Kidney (tissue), 13 donors: ENCODE measurements at regions not wholly inside any gene's neighbourhood (a gene's known extent, or its start where the extent isn't known, plus 50 kb on each side); places are given as distances from the start of the nearest gene placed in this dataset.

Experiments used
- DNase-seq, 5 donors: peaks; one replicate each; pipeline ENCODE4 v3.0.0-alpha.2; 2013 to 2020
- FAIRE-seq: peaks from 2 replicates; lab custom pipeline; 2012; peaks lifted over from hg19 to GRCh38; lab: Jason Lieb, UNC
- H3K27ac ChIP-seq, 2 donors: one replicate each; pipeline ENCODE4 v1.7.0; 2013; ENCODE audit warnings: low read depth in 2 of 2, low read length in 2 of 2, inconsistent platforms in 1 of 2
- H3K27me3 ChIP-seq: one replicate; pipeline ENCODE4 v1.7.1; 2013; ENCODE audit warnings: low read length, inconsistent platforms; ENCODE audit not compliant: control insufficient read depth, insufficient read depth
- H3K36me3 ChIP-seq, 3 donors: one replicate each; pipeline versions ENCODE4 v1.7.0 to v1.7.1; 2013; ENCODE audit warnings: low read length in 3 of 3, control low read depth in 1 of 3, inconsistent platforms in 1 of 3; ENCODE audit not compliant: insufficient read depth in 3 of 3, control insufficient read depth in 2 of 3
- H3K4me1 ChIP-seq, 3 donors: one replicate each; pipeline versions ENCODE4 v1.7.0 to v1.7.1; 2013; ENCODE audit warnings: low read length in 3 of 3, inconsistent platforms in 1 of 3, low read depth in 1 of 3; ENCODE audit not compliant: control insufficient read depth in 2 of 3, insufficient read depth in 2 of 3
- H3K4me3 ChIP-seq, 3 donors: one replicate each; pipeline versions ENCODE4 v1.7.0 to v1.8.1; 2013; ENCODE audit warnings: low read length in 3 of 3, control low read depth in 1 of 3, inconsistent platforms in 1 of 3
- H3K9ac ChIP-seq, 3 donors: one replicate each; pipeline versions ENCODE4 v1.7.0 to v1.7.1; 2013; ENCODE audit warnings: low read length in 3 of 3, control low read depth in 1 of 3, inconsistent platforms in 1 of 3
- H3K9me3 ChIP-seq, 3 donors: one replicate each; pipeline versions ENCODE4 v1.7.0 to v1.7.1; 2013; ENCODE audit warnings: low read length in 3 of 3, control low read depth in 1 of 3, inconsistent platforms in 1 of 3; ENCODE audit not compliant: control insufficient read depth in 2 of 3, insufficient read depth in 1 of 3
- CTCF ChIP-seq: IDR thresholded peaks from 3 replicates; pipeline ENCODE4 v1.5.1; 2012; ENCODE audit warnings: mild to moderate bottlenecking, moderate library complexity, borderline replicate concordance; ENCODE audit not compliant: insufficient read depth; ENCODE audit errors: extremely low read depth
- intact Hi-C: fragments of 100-400 bp; cut with DNase I; formaldehyde crosslinking; loops from one replicate; pipeline ENCODE4 v1.11.1; 2022
- donor health status: control.
- donor health status: control.
- donor health status: control.
- donor health status: control.
- donor health status: control.
- donor health status: DM: yes; HTN: yes; CAD: no.
- donor health status: Normal renal cell carcinoma (clear cell type).

- H3K27me3 ChIP-seq, result no peaks in the 10 kb centered on the region
- no peaks in the 10 kb centered on the region for H3K36me3 ChIP-seq
- no peak for TF ChIP-seq CTCF
- no peak overlapping the region for H3K9ac ChIP-seq
- no peak overlapping the region for H3K4me3 ChIP-seq
- H3K27ac ChIP-seq, result no peak overlapping the region
- no peak for DNase-seq
- no peaks in the 10 kb centered on the region for H3K4me1 ChIP-seq
- no peaks in the 10 kb centered on the region for H3K9me3 ChIP-seq
- intact Hi-C loops, result no loop called here
- no peak for FAIRE-seq
Observed at GRCh38 chr13:53182724-53183123, 154.1 kb downstream of the OLFM4 start.

- Histone ChIP-seq H3K27me3 (no peaks in the 10 kb centered on the region), H3K27ac (no peak overlapping the region), H3K9me3 (no peaks in the 10 kb centered on the region), H3K9ac (no peak overlapping the region), H3K4me3 (no peak overlapping the region), H3K36me3 (no peaks in the 10 kb centered on the region), H3K4me1 (no peaks in the 10 kb centered on the region)
- FAIRE-seq, result no peak
- intact Hi-C loops, result no loop called here
- DNase-seq, result no peak
- no peak for TF ChIP-seq CTCF
Observed at GRCh38 chr13:53188120-53188519, 159.5 kb downstream of the OLFM4 start.

DNA sequence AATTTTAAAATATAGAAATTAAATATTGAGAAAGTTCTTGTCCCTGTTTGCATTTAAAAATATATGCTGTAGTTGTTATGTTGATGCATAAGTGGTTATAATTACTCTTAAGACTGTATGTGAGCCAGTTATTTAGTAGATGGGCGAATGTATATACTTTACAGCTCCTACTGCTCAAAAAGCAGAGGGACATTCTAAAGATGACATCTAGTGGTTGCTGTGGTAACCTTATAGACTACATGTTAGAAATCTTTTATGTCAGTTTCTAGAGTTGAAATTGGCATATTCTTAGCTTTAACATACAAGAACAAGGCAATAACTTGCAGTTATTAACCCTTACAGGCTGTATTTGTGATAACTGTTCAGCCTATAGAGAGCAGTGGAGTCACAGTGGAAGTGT is 160.5 kb downstream of the OLFM4 start:
- no peak overlapping the region for H3K9ac ChIP-seq
- no peak overlapping the region for H3K27ac ChIP-seq
- FAIRE-seq (no peak), DNase-seq (no peak)
- intact Hi-C loops, result no loop called here
- no peaks in the 10 kb centered on the region for H3K9me3 ChIP-seq
- H3K4me3 ChIP-seq, result no peak overlapping the region
- H3K27me3 ChIP-seq, result no peaks in the 10 kb centered on the region
- TF ChIP-seq CTCF, result no peak
- H3K4me1 ChIP-seq, result no peaks in the 10 kb centered on the region
- no peaks in the 10 kb centered on the region for H3K36me3 ChIP-seq

- no peaks in the 10 kb centered on the region for H3K9me3 ChIP-seq
- no peak for TF ChIP-seq CTCF
- FAIRE-seq (no peak), DNase-seq (no peak)
- intact Hi-C loops, result no loop called here
- no peaks in the 10 kb centered on the region for H3K4me1 ChIP-seq
- H3K9ac ChIP-seq, result no peak overlapping the region
- no peak overlapping the region for H3K4me3 ChIP-seq
- no peak overlapping the region for H3K27ac ChIP-seq
- no peaks in the 10 kb centered on the region for H3K36me3 ChIP-seq
- H3K27me3 ChIP-seq, result no peaks in the 10 kb centered on the region
Observed at GRCh38 chr13:53191091-53191490, 162.5 kb downstream of the OLFM4 start.
